ENCODE measurements at regions not wholly inside any gene's neighbourhood (a gene's known extent, or its start where the extent isn't known, plus 50 kb on each side); places are given as distances from the start of the nearest gene placed in this dataset.
A peak's percentile ranks its signal among the peaks of the same experiment; 100 is the strongest.

GRCh38 chr1:37242501-37242900 lies 208.2 kb upstream of the GRIK3 start:
- no peak for DNase-seq (ENCODE audit: low spot score)

- DNase-seq (ENCODE audit: low spot score) = no peak
Observed at GRCh38 chr1:37243368-37244082, 209.2 kb upstream of the GRIK3 start.

GRCh38 chr1:37244083-37244480 lies 209.8 kb upstream of the GRIK3 start:
- DNase-seq (ENCODE audit: low spot score) = no peak

- DNase-seq (ENCODE audit: low spot score) = no peak
Observed at GRCh38 chr1:37244815-37245214, 210.5 kb upstream of the GRIK3 start.

GRCh38 chr1:37246631-37247030 lies 212.3 kb upstream of the GRIK3 start:
- no peak for DNase-seq (ENCODE audit: low spot score)

GRCh38 chr1:37250371-37250770 lies 216.1 kb upstream of the GRIK3 start:
- no peak for DNase-seq (ENCODE audit: low spot score)

- peak; percentile 3 for DNase-seq (ENCODE audit: low spot score)
Observed at GRCh38 chr1:37255136-37255795, 219.1 kb upstream of the ZC3H12A start.

GRCh38 chr1:37255868-37256267 lies 218.5 kb upstream of the ZC3H12A start:
- DNase-seq (ENCODE audit: low spot score) = no peak

- DNase-seq (ENCODE audit: low spot score) = no peak
Observed at GRCh38 chr1:37257646-37258045, 216.7 kb upstream of the ZC3H12A start.

- DNase-seq (ENCODE audit: low spot score) = no peak
Observed at GRCh38 chr1:37258068-37258467, 216.3 kb upstream of the ZC3H12A start.

GRCh38 chr1:37259019-37259418 lies 215.4 kb upstream of the ZC3H12A start:
- no peak for DNase-seq (ENCODE audit: low spot score)

GRCh38 chr1:37261129-37261528 lies 213.3 kb upstream of the ZC3H12A start:
- no peak for DNase-seq (ENCODE audit: low spot score)

GRCh38 chr1:37262439-37263170 lies 211.8 kb upstream of the ZC3H12A start:
- no peak for DNase-seq (ENCODE audit: low spot score)

- no peak for DNase-seq (ENCODE audit: low spot score)
Observed at GRCh38 chr1:37265156-37265555, 209.2 kb upstream of the ZC3H12A start.

- no peak for DNase-seq (ENCODE audit: low spot score)
Observed at GRCh38 chr1:37265786-37266667, 208.4 kb upstream of the ZC3H12A start.

- no peak for DNase-seq (ENCODE audit: low spot score)
Observed at GRCh38 chr1:37267111-37267835, 207.1 kb upstream of the ZC3H12A start.

GRCh38 chr1:37270639-37271038 lies 203.7 kb upstream of the ZC3H12A start:
- no peak for DNase-seq (ENCODE audit: low spot score)

GRCh38 chr1:37272626-37273025 lies 201.8 kb upstream of the ZC3H12A start:
- DNase-seq (ENCODE audit: low spot score) = no peak

GRCh38 chr1:37274486-37274885 lies 199.9 kb upstream of the ZC3H12A start:
- DNase-seq (ENCODE audit: low spot score) = no peak

GRCh38 chr1:37274938-37275631 lies 199.3 kb upstream of the ZC3H12A start:
- DNase-seq (ENCODE audit: low spot score) = no peak

GRCh38 chr1:37277366-37277765 lies 197.0 kb upstream of the ZC3H12A start:
- DNase-seq (ENCODE audit: low spot score) = no peak

All from cerebellar cortex (tissue), 1 donor.